ENCODE measurements at regions not wholly inside any gene's neighbourhood (a gene's known extent, or its start where the extent isn't known, plus 50 kb on each side); places are given as distances from the start of the nearest gene placed in this dataset.
A peak's percentile ranks its signal among the peaks of the same experiment; 100 is the strongest.

DNA sequence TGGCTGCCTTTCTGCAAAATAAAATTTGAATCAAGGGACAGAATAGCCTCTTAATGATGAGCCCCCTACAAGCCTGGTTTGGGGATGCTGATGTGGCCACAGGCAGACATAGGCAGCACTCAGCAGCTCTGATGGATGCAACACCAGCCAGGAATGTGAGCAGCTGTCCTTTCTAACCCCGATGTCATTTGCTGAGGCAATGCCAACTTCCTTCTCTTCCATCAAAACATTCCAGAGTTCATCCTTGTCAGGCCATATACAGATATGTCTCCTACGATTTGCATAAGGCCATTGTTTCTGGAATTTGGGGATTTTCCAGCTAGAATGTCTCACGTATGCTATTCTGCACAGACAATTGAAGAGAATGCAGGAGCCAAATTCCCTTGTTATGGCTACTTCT is 52.1 kb upstream of the MYOCD start:
- no peak overlapping the region for H3K4me3 ChIP-seq (ENCODE audit: low read depth, low read length)
- TF ChIP-seq, protein P1, sequence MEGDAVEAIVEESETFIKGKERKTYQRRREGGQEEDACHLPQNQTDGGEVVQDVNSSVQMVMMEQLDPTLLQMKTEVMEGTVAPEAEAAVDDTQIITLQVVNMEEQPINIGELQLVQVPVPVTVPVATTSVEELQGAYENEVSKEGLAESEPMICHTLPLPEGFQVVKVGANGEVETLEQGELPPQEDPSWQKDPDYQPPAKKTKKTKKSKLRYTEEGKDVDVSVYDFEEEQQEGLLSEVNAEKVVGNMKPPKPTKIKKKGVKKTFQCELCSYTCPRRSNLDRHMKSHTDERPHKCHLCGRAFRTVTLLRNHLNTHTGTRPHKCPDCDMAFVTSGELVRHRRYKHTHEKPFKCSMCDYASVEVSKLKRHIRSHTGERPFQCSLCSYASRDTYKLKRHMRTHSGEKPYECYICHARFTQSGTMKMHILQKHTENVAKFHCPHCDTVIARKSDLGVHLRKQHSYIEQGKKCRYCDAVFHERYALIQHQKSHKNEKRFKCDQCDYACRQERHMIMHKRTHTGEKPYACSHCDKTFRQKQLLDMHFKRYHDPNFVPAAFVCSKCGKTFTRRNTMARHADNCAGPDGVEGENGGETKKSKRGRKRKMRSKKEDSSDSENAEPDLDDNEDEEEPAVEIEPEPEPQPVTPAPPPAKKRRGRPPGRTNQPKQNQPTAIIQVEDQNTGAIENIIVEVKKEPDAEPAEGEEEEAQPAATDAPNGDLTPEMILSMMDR (IDR thresholded peaks at IDR 0.05; ENCODE audit: insufficient read depth, low read depth, low read length): no peak
- DNase-seq (ENCODE audit: low read depth): peak; percentile 24
